Peyer's patch (tissue), 4 donors: ENCODE measurements at regions not wholly inside any gene's neighbourhood (a gene's known extent, or its start where the extent isn't known, plus 50 kb on each side); places are given as distances from the start of the nearest gene placed in this dataset.
"Not testable (repeated sequence)": the region's sequence is repeated elsewhere in the genome, so short reads cannot be mapped to it uniquely, and the experiment has no call there.

ENCODE experiments used
- POLR2A ChIP-seq, 2 donors: fragments of 450-650 bp; IDR thresholded peaks; one replicate each; pipeline ENCODE4 v1.5.1; 2017; ENCODE audit warnings: antibody characterized with exemption in 2 of 2, mild to moderate bottlenecking in 2 of 2, moderate library complexity in 2 of 2
- TF ChIP-seq, protein P1 (sequence below), 6 experiments: fragments of 450-650 bp in 4 of 6; fragments of 200-600 bp in 2 of 6; sonication (generic) in 1 of 6; IDR thresholded peaks; one replicate each; pipeline ENCODE4 v1.5.1; 2017 to 2019; ENCODE audit warnings: antibody characterized with exemption in 6 of 6, mild to moderate bottlenecking in 3 of 6, moderate library complexity in 1 of 6

DNA sequence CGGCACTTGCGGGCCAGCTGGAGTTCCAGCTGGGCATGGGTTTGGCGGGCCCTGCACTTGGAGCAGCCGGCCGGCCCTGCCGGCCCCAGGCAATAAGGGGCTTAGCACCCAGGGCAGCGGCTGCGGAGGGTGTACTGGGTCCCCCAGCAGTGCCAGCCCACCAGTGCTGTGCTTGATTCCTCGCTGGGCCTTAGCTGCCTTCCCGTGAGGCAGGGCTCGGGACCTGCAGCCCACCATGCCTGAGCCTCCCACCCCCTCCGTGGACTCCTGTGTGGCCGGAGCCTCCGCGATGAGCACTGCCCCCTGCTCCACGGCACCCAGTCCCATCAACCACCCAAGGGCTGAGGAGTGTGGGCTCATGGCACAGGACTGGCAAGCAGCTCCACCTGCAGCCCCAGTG is 118.1 kb upstream of the RIOK2 start:
- TF ChIP-seq, protein P1, sequence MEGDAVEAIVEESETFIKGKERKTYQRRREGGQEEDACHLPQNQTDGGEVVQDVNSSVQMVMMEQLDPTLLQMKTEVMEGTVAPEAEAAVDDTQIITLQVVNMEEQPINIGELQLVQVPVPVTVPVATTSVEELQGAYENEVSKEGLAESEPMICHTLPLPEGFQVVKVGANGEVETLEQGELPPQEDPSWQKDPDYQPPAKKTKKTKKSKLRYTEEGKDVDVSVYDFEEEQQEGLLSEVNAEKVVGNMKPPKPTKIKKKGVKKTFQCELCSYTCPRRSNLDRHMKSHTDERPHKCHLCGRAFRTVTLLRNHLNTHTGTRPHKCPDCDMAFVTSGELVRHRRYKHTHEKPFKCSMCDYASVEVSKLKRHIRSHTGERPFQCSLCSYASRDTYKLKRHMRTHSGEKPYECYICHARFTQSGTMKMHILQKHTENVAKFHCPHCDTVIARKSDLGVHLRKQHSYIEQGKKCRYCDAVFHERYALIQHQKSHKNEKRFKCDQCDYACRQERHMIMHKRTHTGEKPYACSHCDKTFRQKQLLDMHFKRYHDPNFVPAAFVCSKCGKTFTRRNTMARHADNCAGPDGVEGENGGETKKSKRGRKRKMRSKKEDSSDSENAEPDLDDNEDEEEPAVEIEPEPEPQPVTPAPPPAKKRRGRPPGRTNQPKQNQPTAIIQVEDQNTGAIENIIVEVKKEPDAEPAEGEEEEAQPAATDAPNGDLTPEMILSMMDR (IDR thresholded peaks at IDR 0.05): not testable (repeated sequence)
- not testable (repeated sequence) for TF ChIP-seq POLR2A (IDR thresholded peaks at IDR 0.05)
